ENCODE measurements at regions not wholly inside any gene's neighbourhood (a gene's known extent, or its start where the extent isn't known, plus 50 kb on each side); places are given as distances from the start of the nearest gene placed in this dataset.

DNA sequence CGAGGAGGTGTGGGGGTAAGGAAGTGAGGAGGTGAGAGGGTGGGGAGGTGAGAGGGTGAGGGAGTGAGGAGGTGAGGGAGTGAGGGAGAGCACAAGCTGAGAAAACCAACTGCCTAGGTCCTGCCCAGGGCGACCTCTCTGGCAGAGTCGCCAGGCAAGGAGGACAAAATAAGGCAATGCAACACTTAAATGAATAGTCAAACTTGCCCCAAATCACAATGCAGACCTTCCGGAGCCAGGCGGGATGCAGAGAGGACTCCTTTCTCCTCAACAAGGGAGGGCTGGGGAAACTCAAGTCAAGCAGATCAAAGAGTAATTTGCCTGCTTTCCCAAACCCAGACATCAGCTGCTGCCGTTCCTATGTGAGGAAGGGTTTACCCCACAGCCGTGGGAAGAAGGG is 86.0 kb downstream of the CCDC185 start:
- no TSS peak for BruUV-seq (replicated peaks)
- Histone ChIP-seq H2BK20ac (ENCODE audit: low read depth, low read length) (no peak overlapping the region), H3K36me3 (ENCODE audit: control insufficient read depth, insufficient read depth, low read length) (no peaks in the 10 kb centered on the region), H3K79me1 (ENCODE audit: low read depth in 1 of 2, low read length in 2 of 2) (no peaks in the 10 kb centered on the region), H3K4ac (ENCODE audit: low read depth, low read length) (no peak overlapping the region), H2BK15ac (ENCODE audit: low read depth, low read length) (no peak overlapping the region), H2BK120ac (ENCODE audit: low read depth, low read length) (no peak overlapping the region), H3K4me3 (ENCODE audit: insufficient read depth, low read depth, low read length) (no peak overlapping the region), H2AK5ac (ENCODE audit: low read depth, low read length) (no peak overlapping the region), H2BK5ac (ENCODE audit: low read depth, low read length, poor library complexity, severe bottlenecking) (no peak overlapping the region), H3K9me3 (ENCODE audit: control insufficient read depth, insufficient read depth, low read length) (no peaks in the 10 kb centered on the region), H3K18ac (ENCODE audit: low read depth, low read length) (no peak overlapping the region), H2AFZ (replicated peaks; ENCODE audit: low read length, poor library complexity) (no peak overlapping the region), H3K9me1 (ENCODE audit: insufficient read depth, low read length) (no peaks in the 10 kb centered on the region), H4K8ac (ENCODE audit: low read depth in 2 of 2, low read length in 2 of 2) (no peak overlapping the region), H3K4me2 (ENCODE audit: low read depth, low read length) (no peak overlapping the region), H3K27me3 (ENCODE audit: control insufficient read depth, insufficient read depth, low read length) (peaks cover 29% of the 10 kb centered on the region), H3K9ac (ENCODE audit: low read depth, low read length) (no peak overlapping the region), H3K4me1 (ENCODE audit: control insufficient read depth, insufficient read depth, low read length) (no peaks in the 10 kb centered on the region), H4K5ac (ENCODE audit: low read depth, low read length) (no peak overlapping the region), H2AK9ac (replicated peaks; ENCODE audit: low read depth, low read length, poor library complexity) (no peak overlapping the region), H4K20me1 (ENCODE audit: insufficient read depth, low read length) (no peaks in the 10 kb centered on the region), H3K56ac (ENCODE audit: extremely low read depth, insufficient read depth, low read length) (no peak overlapping the region), H4K91ac (ENCODE audit: insufficient read depth, low read depth, low read length) (no peak overlapping the region), H3K23ac (ENCODE audit: low read depth, low read length) (no peak overlapping the region), H3K14ac (replicated peaks; ENCODE audit: low read depth, low read length) (no peak overlapping the region), H3K27ac (ENCODE audit: insufficient read depth, low read length) (no peak overlapping the region)
- dilution Hi-C loops (cut with HindIII; ENCODE audit: low sequenced_read_pairs, unreplicated experiment) (no loop called here), in situ Hi-C loops (cut with MboI; ENCODE audit: low sequenced_read_pairs) (no loop called here), intact Hi-C loops (cut with micrococcal nuclease) (no loop called here)
- no peak for DNase-seq
- TF ChIP-seq CHD1 (IDR thresholded peaks at IDR 0.05; ENCODE audit: low read depth, low read length) (no peak), RAD21 (IDR thresholded peaks at IDR 0.05; ENCODE audit: low read length) (no peak), CEBPB (IDR thresholded peaks at IDR 0.05; ENCODE audit: low read depth, low read length) (no peak)
- ChIA-PET CTCF (no interaction called here), POLR2A (ENCODE audit: unreplicated experiment) (no interaction called here)
- ATAC-seq (ENCODE audit: low read depth), result no peak
- WGBS, 2 experiments (ENCODE audit: extremely low coverage in 2 of 2, insufficient read length in 1 of 2), result no CpG with 5 or more reads among the region's 7 CpGs

All from IMR-90 (cell line).